ENCODE measurements at regions not wholly inside any gene's neighbourhood (a gene's known extent, or its start where the extent isn't known, plus 50 kb on each side); places are given as distances from the start of the nearest gene placed in this dataset.

GRCh38 chr14:28297559-28297958 is 469.0 kb upstream of the FOXG1 start:
- TF ChIP-seq REST (tag by site-specific recombination; IDR thresholded peaks at IDR 0.05) (no peak), KLF16 (tag by site-specific recombination; IDR thresholded peaks at IDR 0.05) (no peak), YY1 (tag by site-specific recombination; IDR thresholded peaks at IDR 0.05) (no peak), ZNF302 (tag by site-specific recombination; IDR thresholded peaks at IDR 0.05; ENCODE audit: low read depth) (no peak), ZNF114 (tag by site-specific recombination; IDR thresholded peaks at IDR 0.05) (no peak), ZEB2 (tag by site-specific recombination; IDR thresholded peaks at IDR 0.05) (no peak), TCF7L2 (IDR thresholded peaks at IDR 0.05; ENCODE audit: borderline replicate concordance, low read depth, low read length) (no peak), CTCF (tag by site-specific recombination; IDR thresholded peaks at IDR 0.05) (no peak)

Data from HEK293 (cell line).